Posterior cingulate gyrus (tissue), 11 donors: ENCODE measurements at regions not wholly inside any gene's neighbourhood (a gene's known extent, or its start where the extent isn't known, plus 50 kb on each side); places are given as distances from the start of the nearest gene placed in this dataset.

Source experiments
- DNase-seq, 10 donors: peaks; one replicate each; pipeline versions ENCODE4 v3.0.0 to v3.0.0-alpha.2; 2020 to 2021; ENCODE audit warnings: mixed read lengths in 3 of 10
- intact Hi-C: fragments of 100-400 bp; cut with DNase I; formaldehyde crosslinking; loops from one replicate; pipeline ENCODE4 v1.15.1; 2023

GRCh38 chr1:115233598-115233997 lies 104.5 kb downstream of the NGF start:
- no peak for DNase-seq
- intact Hi-C loops, result no loop called here

- no peak for DNase-seq
- intact Hi-C loops, result no loop called here
These were observed 107.8 kb downstream of the NGF start for GRCh38 chr1:115230281-115230680.

- DNase-seq, result no peak
These were observed 109.0 kb downstream of the NGF start for GRCh38 chr1:115229016-115229415.

GRCh38 chr1:115228191-115228590 lies 109.9 kb downstream of the NGF start:
- DNase-seq, result no peak
- intact Hi-C loops, result no loop called here

More at GRCh38 chr1:115229016-115229415, 109.0 kb downstream of the NGF start:
- intact Hi-C loops, result no loop called here

GRCh38 chr1:115227346-115228082 lies 110.5 kb downstream of the NGF start:
- intact Hi-C loops, result no loop called here
- no peak for DNase-seq

GRCh38 chr1:115225993-115226685 lies 111.9 kb downstream of the NGF start:
- intact Hi-C loops, result no loop called here
- peak in 1 of 10 donors; percentile 76 for DNase-seq

- no peak for DNase-seq
- intact Hi-C loops, result no loop called here
These were observed 113.4 kb downstream of the NGF start for GRCh38 chr1:115224636-115225035.

GRCh38 chr1:115222616-115223402 lies 115.2 kb downstream of the NGF start:
- intact Hi-C loops, result no loop called here
- DNase-seq, result no peak

GRCh38 chr1:115220340-115221270 lies 117.4 kb downstream of the NGF start:
- intact Hi-C loops, result no loop called here
- no peak for DNase-seq

GRCh38 chr1:115219927-115220326 lies 118.1 kb downstream of the NGF start:
- no peak for DNase-seq
- intact Hi-C loops, result no loop called here

GRCh38 chr1:115218699-115219098 lies 119.3 kb downstream of the NGF start:
- intact Hi-C loops, result no loop called here
- DNase-seq, result no peak

- DNase-seq, result no peak
- intact Hi-C loops, result no loop called here
These were observed 120.0 kb downstream of the NGF start for GRCh38 chr1:115218034-115218405.

- intact Hi-C loops, result no loop called here
- no peak for DNase-seq
These were observed 120.7 kb downstream of the NGF start for GRCh38 chr1:115217150-115218033.

GRCh38 chr1:115215703-115216521 lies 122.1 kb downstream of the NGF start:
- no peak for DNase-seq
- intact Hi-C loops, result no loop called here

- no peak for DNase-seq
- intact Hi-C loops, result no loop called here
These were observed 122.9 kb downstream of the NGF start for GRCh38 chr1:115215110-115215509.

GRCh38 chr1:115214098-115214497 lies 124.0 kb downstream of the NGF start:
- DNase-seq, result no peak
- intact Hi-C loops, result no loop called here

- intact Hi-C loops, result no loop called here
- DNase-seq, result no peak
These were observed 123.8 kb upstream of the TSPAN2 start for GRCh38 chr1:115213130-115213529.

GRCh38 chr1:115211071-115211745 lies 121.9 kb upstream of the TSPAN2 start:
- intact Hi-C loops, result no loop called here
- DNase-seq, result no peak
